HepG2 (cell line): ENCODE measurements at regions not wholly inside any gene's neighbourhood (a gene's known extent, or its start where the extent isn't known, plus 50 kb on each side); places are given as distances from the start of the nearest gene placed in this dataset.

Experiments
- BCL6 ChIP-seq: IDR thresholded peaks from 2 replicates; pipeline ENCODE4 v1.6.1; 2016; ENCODE audit warnings: missing genetic modification reagents, missing compliant biosample characterization
- BRD4 ChIP-seq: sonication (generic); formaldehyde crosslinking; IDR thresholded peaks from 2 replicates; pipeline ENCODE4 v1.4.0; 2020; ENCODE audit warnings: missing genetic modification reagents
- IKZF4 ChIP-seq: sonication (generic); formaldehyde crosslinking; IDR thresholded peaks from 2 replicates; pipeline ENCODE4 v1.5.1; 2020; ENCODE audit warnings: borderline replicate concordance, mild to moderate bottlenecking, low read depth, missing genetic modification reagents; ENCODE audit errors: not compliant biosample characterization
- JUND ChIP-seq: sonication (generic); formaldehyde crosslinking; IDR thresholded peaks from 2 replicates; pipeline ENCODE4 v1.8.0; 2022; ENCODE audit warnings: mild to moderate bottlenecking, missing genetic modification reagents
- NR2C2 ChIP-seq: sonication (generic); formaldehyde crosslinking; IDR thresholded peaks from 2 replicates; pipeline ENCODE4 v1.4.0; 2020; ENCODE audit warnings: missing genetic modification reagents, mild to moderate bottlenecking, moderate library complexity, borderline replicate concordance
- SMAD3 ChIP-seq: sonication (generic); formaldehyde crosslinking; IDR thresholded peaks from 2 replicates; pipeline ENCODE4 v1.4.0; 2020; ENCODE audit warnings: missing genetic modification reagents
- SOX13 ChIP-seq, 3 experiments: fragments of 450-650 bp in 1 of 3; sonication (generic) in 1 of 3; formaldehyde crosslinking in 1 of 3; IDR thresholded peaks in 2 of 3; conservative IDR thresholded peaks in 1 of 3; 2 replicates each; pipeline versions ENCODE4 v1.5.0 to v1.6.1; 2016 to 2020; ENCODE audit warnings: antibody characterized with exemption in 1 of 3, mild to moderate bottlenecking in 1 of 3, missing compliant biosample characterization in 1 of 3, missing genetic modification reagents in 1 of 3, moderate library complexity in 1 of 3
- SRSF4 ChIP-seq: fragments of 200-400 bp; formaldehyde crosslinking; IDR thresholded peaks from one replicate; pipeline ENCODE4 v1.6.1; 2018; ENCODE audit warnings: mild to moderate bottlenecking, low read depth, low read length, moderate library complexity; ENCODE audit not compliant: poor library complexity, severe bottlenecking
- TIGD3 ChIP-seq: sonication (generic); formaldehyde crosslinking; IDR thresholded peaks from 2 replicates; pipeline ENCODE4 v1.5.1; 2020; ENCODE audit warnings: mild to moderate bottlenecking, missing genetic modification reagents, borderline replicate concordance
- YEATS2 ChIP-seq: sonication (generic); formaldehyde crosslinking; IDR thresholded peaks from 2 replicates; pipeline ENCODE4 v1.4.0; 2020; ENCODE audit warnings: missing genetic modification reagents, borderline replicate concordance
- ZBTB8A ChIP-seq: sonication (generic); formaldehyde crosslinking; IDR thresholded peaks from 2 replicates; pipeline ENCODE4 v1.4.0; 2020; ENCODE audit warnings: mild to moderate bottlenecking, low read depth, missing genetic modification reagents, borderline replicate concordance
- ZFAT ChIP-seq: sonication (generic); formaldehyde crosslinking; conservative IDR thresholded peaks from 2 replicates; pipeline ENCODE4 v1.8.1; 2023; ENCODE audit warnings: missing genetic modification reagents, inconsistent platforms
- ZNF160 ChIP-seq: sonication (generic); formaldehyde crosslinking; IDR thresholded peaks from 2 replicates; pipeline ENCODE4 v1.8.0; 2022; ENCODE audit warnings: mild to moderate bottlenecking, inconsistent platforms, missing genetic modification reagents
- ZNF503 ChIP-seq: sonication (generic); formaldehyde crosslinking; IDR thresholded peaks from 2 replicates; pipeline ENCODE4 v1.4.0; 2020; ENCODE audit warnings: missing genetic modification reagents
- ZNF646 ChIP-seq: sonication (generic); formaldehyde crosslinking; IDR thresholded peaks from 2 replicates; pipeline ENCODE4 v1.9.0; 2021; ENCODE audit warnings: mild to moderate bottlenecking, missing genetic modification reagents
- ZNF704 ChIP-seq: sonication (generic); formaldehyde crosslinking; IDR thresholded peaks from 2 replicates; pipeline ENCODE4 v1.8.1; 2023; ENCODE audit warnings: mild to moderate bottlenecking, inconsistent platforms, moderate library complexity, missing genetic modification reagents, borderline replicate concordance

GRCh38 chr3:72270072-72270681 is 485.2 kb upstream of the PROK2 start (continued):
- TF ChIP-seq NR2C2 (CRISPR knock-in tag) (peak; percentile 52; the same call in 1 of the 2 replicates), SOX13 (IDR thresholded peaks at IDR 0.05) (0 out of 2 replicates have a peak, but pooled peaks have one; percentile 12), SOX13 (CRISPR knock-in tag; conservative IDR thresholded peaks at IDR 0.05 in 1 of 2, IDR thresholded peaks at IDR 0.05 in 1 of 2) (peak in 1 of 2 experiments; percentile 51; a peak in 1 of 4 replicates), ZBTB8A (no peak), SRSF4 (no peak), ZNF646 (CRISPR knock-in tag) (no peak), ZFAT (no peak), ZNF160 (CRISPR knock-in tag) (no peak), BRD4 (CRISPR knock-in tag) (no peak), JUND (CRISPR knock-in tag) (peak; percentile 82), IKZF4 (no peak), SMAD3 (CRISPR knock-in tag) (peak; percentile 60; the same call in 1 of the 2 replicates), BCL6 (CRISPR knock-in tag) (peak; percentile 53; the same call in 1 of the 2 replicates), YEATS2 (CRISPR knock-in tag) (no peak; the same call in 1 of the 2 replicates), ZNF704 (CRISPR knock-in tag) (no peak), ZNF503 (CRISPR knock-in tag) (no peak), TIGD3 (no peak)
